ENCODE measurements at regions not wholly inside any gene's neighbourhood (a gene's known extent, or its start where the extent isn't known, plus 50 kb on each side); places are given as distances from the start of the nearest gene placed in this dataset.

DNA sequence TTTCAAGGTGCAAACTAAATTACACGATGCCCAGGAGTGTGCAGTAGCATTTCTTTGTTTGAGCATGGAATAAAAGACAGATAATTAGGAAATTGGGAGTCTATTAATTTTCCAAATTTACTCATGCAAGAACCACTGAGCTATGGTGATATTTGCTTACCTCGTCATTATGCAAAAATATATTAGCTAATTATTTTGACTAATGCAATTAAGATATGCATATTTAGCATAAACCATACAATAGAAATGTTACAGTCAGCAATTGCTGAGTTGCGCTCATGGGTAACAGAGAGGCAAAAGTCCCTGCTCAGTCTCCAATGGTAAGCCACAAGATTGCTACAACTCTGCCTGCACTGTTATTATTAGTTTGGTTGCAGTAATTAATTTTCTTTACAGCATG is 342.0 kb downstream of the TXNL1 start:
- DNase-seq (ENCODE audit: low spot score): no peak
- TF ChIP-seq, protein P1, sequence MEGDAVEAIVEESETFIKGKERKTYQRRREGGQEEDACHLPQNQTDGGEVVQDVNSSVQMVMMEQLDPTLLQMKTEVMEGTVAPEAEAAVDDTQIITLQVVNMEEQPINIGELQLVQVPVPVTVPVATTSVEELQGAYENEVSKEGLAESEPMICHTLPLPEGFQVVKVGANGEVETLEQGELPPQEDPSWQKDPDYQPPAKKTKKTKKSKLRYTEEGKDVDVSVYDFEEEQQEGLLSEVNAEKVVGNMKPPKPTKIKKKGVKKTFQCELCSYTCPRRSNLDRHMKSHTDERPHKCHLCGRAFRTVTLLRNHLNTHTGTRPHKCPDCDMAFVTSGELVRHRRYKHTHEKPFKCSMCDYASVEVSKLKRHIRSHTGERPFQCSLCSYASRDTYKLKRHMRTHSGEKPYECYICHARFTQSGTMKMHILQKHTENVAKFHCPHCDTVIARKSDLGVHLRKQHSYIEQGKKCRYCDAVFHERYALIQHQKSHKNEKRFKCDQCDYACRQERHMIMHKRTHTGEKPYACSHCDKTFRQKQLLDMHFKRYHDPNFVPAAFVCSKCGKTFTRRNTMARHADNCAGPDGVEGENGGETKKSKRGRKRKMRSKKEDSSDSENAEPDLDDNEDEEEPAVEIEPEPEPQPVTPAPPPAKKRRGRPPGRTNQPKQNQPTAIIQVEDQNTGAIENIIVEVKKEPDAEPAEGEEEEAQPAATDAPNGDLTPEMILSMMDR (IDR thresholded peaks at IDR 0.05; ENCODE audit: extremely low read depth, missing control alignments): no peak

DNA sequence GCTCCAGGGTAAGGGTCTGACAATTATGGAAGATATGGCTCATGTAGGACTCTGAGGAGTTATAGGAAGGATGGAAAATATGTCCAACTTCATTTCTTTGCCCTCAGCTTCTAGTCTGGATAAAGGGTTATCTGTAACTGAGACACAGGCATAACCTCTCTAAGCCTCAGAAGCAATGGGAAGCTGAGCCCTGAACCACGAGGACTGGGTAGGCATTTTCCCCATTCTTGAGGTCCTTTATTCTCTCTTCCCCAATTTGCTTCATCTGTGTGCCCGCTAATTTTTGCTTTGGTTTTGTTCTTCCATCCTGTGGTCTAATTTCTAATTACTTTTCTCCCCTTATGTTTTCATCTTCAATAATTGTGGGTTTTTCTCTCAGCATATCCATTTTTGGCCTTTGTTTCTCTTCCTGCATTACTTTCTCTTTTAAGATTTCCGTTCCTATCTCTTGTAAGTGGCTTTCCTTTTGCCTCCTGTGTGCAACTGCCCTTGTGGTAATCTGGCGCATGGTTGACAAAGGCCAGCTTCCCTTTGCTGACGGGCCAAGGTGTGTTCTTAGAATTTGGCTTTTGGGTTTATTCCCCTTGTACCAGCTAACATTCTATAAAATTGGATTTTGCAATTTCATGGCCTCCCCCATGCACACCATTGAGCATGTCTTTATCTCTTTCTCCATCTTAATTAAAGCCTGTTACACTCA is 343.8 kb downstream of the TXNL1 start:
- DNase-seq (ENCODE audit: low spot score): no peak
- TF ChIP-seq, protein P1 (IDR thresholded peaks at IDR 0.05; ENCODE audit: extremely low read depth, missing control alignments): no peak

DNA sequence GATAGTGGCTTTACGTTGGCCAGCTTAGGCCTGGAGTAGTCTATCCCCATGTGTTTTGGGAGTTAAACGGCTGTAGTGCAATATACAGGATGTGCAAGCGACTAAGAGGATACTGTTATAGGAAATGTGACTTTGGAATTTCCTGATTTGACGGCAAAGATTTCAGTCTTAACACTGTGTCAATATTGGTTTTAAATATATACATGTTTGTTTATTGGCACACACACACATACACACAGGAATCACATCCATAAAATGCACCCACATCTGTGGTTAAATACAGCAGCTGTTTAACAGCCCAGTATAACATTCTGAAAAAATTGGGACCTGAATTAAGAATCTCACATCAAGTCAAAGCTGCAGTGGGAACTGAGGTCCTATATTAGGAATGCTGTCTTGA is 347.1 kb downstream of the TXNL1 start:
- DNase-seq (ENCODE audit: low spot score): no peak
- TF ChIP-seq, protein P1 (IDR thresholded peaks at IDR 0.05; ENCODE audit: extremely low read depth, missing control alignments): no peak

DNA sequence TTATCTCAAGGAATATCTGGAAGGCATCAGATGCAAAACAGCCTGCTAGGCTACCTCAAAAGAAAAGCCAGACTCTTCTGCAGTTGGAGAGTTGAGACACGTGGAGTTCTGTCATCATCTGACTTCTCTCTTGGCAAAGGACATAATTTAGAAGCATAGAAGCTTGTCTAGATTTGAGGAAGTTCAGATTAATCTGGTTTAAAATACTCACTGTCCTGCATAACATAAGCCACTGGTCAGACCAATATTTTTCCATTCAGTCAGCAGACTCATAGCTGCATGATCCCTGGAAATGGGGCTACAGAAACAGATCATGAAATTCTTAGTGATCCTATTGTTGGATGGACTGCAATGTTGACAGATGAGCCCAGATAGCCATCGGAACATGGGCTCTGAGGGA is 349.0 kb downstream of the TXNL1 start:
- DNase-seq (ENCODE audit: low spot score): no peak
- TF ChIP-seq, protein P1 (IDR thresholded peaks at IDR 0.05; ENCODE audit: extremely low read depth, missing control alignments): no peak

DNA sequence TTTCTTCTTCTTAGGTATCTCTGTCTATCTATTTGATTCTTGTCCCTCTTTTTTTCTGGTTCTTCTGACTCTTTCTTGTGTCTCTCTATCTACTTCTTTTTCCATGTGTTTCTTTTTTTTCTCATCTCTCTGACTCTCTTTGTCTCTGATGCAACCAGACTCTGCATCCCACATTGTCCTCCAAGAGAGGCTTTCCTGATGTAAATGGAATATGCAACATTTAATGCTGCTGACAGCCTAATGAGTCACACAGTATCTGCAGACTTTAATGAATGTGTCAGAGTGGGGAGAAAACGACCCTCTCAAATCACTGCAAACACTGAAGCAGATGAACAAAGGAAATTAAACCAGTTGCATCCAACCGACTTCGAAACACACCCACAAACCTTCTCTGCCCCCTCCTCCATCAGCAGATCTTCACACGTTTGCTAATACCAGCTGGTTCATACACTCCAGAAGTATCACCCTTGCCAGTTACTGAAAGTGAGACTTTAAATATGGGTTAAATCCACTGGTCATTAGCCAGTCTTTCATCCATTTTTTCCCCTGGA is 351.5 kb downstream of the TXNL1 start:
- TF ChIP-seq, protein P1 (IDR thresholded peaks at IDR 0.05; ENCODE audit: extremely low read depth, missing control alignments): no peak
- no peak for DNase-seq (ENCODE audit: low spot score)

DNA sequence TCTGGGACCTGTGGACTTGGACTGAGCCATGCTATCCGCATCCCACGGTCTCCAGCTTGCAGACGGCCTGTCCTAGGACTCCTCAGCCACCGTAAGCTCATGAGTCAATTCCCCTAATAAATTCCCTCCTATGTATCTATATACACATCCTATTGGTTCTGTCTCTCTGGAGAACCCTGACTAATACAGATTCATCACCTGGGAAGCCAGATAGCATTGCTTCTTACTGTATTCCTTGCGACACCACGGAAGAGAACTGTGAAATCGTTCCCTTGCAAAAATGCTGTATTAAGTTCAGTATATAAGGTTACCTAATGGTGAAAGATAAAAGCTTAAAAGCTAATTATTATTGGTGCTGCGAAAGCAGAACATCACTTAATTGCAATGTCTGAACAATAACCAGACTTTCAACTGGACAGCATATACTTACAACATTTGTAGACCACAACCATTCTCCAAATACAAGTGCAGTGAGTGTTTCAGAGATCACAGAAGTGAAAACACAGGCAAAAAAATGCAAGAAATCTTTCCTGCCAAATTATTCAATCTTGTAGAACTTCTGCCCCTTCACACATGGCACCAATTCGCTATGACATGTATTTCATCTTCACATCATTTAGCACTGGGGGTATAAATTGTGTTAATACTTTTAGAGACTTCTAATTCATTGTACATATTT is 352.9 kb downstream of the TXNL1 start:
- TF ChIP-seq, protein P1 (IDR thresholded peaks at IDR 0.05; ENCODE audit: extremely low read depth, missing control alignments): no peak
- DNase-seq (ENCODE audit: low spot score): no peak

DNA sequence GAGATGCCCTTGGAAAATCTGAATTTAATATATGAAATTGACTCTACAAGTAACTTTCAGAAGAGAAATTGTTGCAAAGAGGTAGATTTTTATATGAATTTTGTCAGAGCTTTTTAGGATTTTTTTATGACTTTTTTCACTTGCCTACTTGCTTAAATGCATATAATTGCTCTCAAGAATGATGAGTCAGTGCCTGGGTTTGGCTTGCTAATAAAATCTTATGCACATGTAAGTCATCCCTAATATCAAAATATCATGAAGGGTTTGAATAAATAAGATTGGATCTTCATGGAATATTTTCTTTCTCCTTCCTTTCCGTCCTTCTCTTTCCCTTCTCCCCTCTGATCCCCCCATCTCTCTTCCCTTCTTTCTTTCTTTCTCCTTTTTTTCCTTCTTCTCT is 354.1 kb downstream of the TXNL1 start:
- TF ChIP-seq, protein P1 (IDR thresholded peaks at IDR 0.05; ENCODE audit: extremely low read depth, missing control alignments): no peak

More for the DNA sequence above, 354.1 kb downstream of the TXNL1 start:
- no peak for DNase-seq (ENCODE audit: low spot score)
